Activated CD4-positive, alpha-beta T cell treated with anti-CD3 and anti-CD28 coated beads for 48 hours (primary cell): ENCODE measurements at regions not wholly inside any gene's neighbourhood (a gene's known extent, or its start where the extent isn't known, plus 50 kb on each side); places are given as distances from the start of the nearest gene placed in this dataset.

Source experiments
- DNase-seq: peaks from one replicate; pipeline ENCODE4 v3.0.0-alpha.2; 2020

DNA sequence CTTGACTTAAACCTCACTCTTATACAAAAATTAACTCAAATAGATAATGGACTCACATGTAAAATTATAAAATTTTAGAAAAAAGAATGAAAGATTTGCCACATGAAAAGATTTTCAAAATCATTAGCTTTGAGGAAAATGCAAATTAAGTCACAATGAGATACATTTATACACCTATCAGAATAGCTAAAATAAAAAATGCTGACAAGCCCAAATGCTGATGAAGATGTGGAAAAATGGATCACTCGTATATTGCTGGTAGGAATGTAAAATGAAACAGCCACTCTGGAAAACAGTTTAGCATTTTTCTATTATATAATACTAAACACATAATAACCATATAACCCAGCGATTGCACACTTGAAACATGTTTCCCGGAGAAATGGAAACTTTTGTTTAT, 316.2 kb downstream of the ANKRD50 start:
- no peak for DNase-seq

DNA sequence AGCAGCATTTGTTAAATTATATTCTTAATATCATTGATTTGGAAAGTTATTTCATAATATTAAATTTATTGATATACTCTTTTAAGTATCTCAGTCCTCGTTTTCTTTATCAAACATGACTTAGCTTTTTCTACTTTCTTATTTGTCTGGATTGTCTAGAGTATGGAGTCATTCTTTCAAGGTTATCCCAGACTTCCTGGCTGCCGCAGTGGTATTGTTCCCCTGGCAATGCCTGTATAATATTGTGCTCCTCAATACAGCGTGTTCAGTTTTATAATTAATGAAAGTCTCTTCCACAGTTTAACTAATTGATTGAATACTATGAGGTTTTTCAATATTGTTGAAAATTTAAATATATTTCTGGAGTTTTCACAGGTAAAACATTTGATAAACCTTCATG, 310.9 kb downstream of the ANKRD50 start:
- no peak for DNase-seq

DNA sequence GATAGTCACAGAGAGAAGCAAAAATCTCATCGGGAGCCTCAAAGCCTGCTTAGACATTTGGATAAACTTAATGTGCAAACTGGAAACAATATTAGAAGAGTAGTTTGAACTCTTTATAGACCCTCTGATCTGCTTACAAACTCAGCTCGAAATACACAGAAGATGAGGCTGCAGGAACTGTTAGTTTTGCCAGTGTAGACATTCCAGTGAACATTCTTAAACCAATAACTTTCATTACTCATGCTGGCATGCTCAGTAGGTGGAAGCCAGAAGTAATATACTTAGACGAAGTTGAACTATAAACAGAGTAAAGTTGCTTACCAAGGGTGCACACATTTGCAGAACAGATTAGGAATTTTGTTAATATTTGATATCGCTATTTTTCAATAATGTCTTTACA, 303.5 kb downstream of the ANKRD50 start:
- no peak for DNase-seq

DNA sequence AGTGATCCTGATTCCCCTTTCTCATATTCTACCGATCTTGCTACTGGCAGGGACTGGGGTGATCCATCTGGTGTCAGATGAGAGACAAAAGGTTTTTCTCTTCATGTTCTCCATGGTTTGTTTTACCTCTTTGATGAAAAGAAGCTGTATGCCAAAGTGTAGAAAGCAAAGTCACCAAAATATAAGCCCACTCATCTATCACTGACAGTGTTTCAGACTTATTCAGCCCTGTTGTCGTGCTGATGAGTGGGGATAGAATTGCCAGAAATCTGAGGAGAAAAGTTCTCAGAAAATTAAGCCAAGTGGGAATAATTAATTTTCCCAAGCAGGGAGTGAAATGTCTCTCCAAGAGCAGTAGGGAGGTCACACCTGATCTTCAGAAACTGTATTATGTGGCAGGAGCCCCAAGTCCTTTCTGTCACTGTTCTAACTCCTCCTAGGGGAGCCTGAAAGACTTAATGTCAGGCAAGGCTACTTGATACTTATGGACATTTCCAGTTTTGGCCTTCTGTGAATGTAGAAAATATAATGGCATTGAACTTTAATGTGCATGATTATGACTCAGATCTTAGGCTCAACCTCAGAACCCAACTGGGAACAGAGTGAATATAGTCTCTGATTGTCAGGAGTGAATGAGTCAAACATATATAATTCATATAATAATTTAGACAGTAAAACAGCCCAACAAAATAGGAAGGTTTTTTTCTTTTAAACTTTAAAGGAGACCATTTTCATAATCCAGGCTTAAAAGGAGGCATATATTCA, 298.1 kb downstream of the ANKRD50 start:
- no peak for DNase-seq

DNA sequence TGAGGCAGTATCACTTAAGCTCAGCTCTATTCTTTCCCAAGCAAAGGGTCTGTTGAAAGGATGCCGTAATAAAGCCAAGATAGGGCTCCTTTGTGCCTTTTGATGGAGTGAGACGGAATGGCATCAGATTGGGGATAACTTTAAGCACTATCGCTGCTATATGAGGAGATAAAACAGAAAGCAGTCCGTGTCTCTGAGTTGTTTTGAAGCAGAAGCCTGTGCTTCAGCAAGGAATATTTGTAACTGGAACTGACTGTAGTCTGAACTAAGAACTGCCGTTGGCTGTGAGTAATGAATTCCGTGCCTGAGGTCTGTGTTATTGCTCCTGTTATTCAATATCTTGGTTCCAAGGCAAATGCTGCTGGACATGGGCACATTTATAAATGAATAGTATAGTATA, 297.4 kb downstream of the ANKRD50 start:
- DNase-seq = no peak

DNA sequence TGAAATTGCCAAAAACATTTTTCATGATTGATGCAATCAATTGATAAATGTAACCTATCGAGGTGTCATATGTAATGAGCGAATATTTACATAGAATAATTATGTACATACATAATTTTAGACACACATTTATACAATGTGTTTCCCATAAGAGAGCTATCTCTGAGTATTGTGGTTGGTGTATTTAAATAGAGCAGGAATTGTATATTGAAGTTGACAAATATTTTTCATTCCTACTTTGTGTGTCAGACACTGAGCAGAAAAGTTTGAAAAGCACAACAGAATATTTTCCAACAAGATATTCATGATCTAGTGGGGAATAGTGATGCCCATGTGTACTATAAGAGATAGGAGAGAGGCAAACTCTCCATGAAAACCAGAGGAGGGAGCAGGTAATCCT, 295.2 kb downstream of the ANKRD50 start:
- no peak for DNase-seq

DNA sequence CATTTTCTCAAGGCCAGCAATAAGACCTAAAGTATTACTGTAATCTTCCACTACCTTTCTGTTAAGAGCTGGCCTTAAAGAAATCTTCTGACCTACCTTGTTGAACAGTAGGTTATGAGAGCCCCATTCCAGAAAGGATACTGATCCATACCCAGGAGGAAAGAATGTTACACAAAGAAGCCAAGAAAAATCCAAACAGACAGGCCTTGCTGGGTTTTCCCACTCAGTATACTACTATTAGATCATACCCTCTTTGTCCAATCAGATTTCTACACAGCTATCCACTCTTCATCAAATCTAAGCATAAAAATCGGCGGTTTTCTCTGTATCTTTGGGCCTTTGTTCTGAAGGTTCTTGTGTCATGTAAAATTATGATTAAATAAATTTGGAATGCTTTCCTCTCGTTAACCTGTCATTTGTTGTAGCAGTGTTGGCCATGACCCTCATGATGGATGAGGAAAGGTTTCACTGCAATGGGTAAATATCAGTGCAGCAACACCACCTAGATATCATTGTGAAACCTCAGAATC, 292.3 kb downstream of the ANKRD50 start:
- no peak for DNase-seq

DNA sequence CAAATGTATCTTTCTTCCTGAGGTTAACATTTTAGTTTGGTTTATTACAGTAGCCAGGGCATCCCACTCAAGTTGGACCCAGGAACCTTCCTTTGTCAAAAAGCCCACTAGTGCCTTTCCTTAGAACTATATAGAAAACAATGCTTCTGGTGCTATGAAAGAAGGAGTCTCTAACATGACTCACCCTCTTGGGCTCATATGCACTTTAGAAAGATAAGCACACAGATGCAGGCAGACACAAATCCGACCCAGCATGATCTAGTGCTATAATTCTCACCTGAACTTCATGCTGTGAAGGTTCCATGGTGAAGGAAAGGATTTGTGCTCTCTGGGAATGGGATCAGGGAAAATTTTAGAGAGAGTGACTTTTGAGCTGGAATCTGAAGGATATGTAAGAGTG, 289.4 kb downstream of the ANKRD50 start:
- no peak for DNase-seq

DNA sequence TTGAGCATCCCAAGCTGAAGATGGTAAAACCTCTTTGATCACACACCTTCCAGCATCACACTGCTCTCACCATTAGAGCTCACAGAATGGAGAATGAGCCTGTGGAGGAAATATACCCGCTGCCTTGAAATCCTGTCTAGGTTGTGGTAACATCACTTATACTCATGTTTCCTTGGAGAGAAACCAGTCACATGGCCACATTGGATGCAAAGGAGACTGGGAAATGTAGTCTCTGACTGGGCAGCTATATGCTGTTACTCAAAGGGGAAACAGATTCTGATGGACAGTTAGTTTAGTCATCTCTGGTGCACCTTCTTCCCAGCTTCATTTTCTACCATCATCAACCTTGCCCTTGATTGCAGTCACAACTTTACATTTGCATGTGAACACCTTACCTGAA, 286.3 kb downstream of the ANKRD50 start:
- no peak for DNase-seq

DNA sequence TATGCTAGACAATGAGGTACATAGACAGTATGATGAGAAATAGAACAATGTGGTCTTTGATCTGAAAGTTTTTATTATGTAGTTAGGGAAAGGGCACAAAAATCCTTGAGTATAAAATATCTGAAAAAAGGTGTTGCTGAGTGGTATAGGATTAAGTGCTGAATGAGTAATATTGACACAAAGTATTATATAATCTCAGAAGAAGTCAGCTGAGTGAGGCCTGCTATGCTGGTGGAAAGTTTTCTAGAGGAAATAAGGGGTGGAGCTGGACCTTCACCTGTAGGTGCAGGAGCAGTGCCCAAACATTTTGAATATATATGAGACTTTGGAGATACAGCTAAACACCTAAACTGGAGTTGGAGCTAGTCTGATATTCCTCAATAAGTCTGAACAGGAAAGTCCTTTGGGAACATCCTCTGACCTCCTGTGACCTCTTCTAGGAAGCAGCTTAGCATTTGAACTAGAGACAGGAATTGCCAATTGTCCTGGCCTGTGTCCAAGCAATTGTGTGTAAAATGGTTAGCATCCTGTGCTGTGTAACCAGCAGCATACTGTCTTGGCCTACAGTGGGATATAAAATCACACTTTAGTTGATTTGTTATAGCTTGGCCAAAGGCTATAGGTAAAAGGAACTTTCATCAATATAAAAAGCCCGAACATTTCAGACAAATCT, 285.3 kb downstream of the ANKRD50 start:
- DNase-seq = no peak

DNA sequence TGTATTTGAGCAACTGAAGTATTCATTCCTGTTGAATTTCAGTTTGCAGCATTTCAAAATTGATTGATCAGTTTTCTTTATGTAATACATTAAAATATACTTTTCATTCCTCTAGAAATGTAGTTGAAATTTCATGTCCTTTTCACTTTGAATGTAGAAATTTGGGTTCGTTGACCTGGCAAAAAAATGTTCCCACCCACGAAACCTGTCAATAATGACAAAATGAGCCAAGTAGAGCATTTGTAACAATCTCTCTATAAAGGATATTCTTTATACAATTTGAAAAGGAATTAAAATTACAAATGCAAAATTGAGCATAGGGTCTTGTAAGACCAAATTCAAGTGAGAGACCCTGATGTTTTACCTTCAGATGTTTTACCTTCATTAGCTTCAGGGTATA, 283.9 kb downstream of the ANKRD50 start:
- DNase-seq = no peak

DNA sequence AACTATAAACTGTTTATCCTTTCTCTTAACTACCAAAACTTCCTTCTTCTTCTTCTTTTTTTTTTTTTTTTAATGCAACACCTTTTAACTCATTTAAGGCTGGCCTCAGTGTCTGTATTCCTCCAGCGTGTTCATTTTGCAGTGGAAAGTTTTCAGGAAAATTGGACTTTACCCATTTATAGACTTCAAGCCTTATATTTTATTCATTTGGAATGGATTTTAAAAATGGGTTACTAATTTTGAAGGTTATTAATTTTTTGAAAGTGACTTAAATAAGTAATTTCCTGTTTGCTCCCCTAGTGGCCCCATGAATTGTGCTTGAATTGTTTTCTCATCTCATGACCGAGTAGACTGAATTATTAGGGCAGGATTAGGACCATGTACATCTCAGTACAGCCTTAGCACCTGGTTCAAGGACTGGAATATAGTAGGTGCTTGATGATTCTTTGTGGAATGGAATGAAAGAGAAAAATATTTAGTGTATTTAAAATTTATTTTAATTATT, 282.7 kb downstream of the ANKRD50 start:
- no peak for DNase-seq

DNA sequence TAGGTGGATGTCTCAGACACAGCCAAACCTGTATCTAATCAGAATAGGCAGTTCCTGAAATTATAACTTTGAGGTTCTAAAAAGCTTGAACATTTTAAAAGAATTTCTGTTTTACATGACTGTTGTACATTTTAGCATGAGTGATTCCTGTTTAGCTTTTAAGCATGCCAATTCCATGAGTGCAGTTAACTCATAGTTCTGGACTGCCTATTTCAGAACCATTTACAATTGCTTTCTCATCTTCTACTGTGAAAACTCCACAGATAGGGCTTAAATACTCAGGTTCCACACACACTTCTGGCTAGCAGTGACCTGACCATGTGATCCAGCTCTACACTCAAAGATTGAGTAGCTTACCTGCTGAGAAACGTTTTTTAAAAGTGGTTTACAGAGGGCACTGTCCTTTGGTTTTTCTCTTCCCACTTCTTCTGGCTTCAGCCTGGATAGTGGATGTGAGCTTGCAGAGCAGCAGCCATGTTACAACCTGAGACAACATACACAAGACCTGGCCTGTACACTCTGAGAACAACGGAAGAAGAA, 280.8 kb downstream of the ANKRD50 start:
- no peak for DNase-seq

DNA sequence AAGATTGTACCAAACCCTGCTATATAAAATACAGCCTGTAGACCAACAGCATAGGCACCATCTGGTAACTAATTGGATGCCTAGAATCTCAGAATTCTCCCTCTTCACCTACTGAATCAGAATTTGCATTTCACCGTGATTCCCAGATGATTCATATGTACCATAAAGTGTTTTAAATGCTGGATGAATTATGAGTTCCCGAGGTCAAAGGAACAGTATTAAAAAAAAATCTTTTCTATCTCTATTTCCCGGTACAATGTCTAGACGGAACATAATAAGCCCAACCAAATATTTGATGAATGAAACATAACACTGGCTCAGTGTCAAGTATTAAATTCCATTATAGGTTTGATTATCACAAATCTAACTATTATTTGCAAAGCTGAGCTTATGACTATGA, 280.0 kb downstream of the ANKRD50 start:
- DNase-seq = no peak

DNA sequence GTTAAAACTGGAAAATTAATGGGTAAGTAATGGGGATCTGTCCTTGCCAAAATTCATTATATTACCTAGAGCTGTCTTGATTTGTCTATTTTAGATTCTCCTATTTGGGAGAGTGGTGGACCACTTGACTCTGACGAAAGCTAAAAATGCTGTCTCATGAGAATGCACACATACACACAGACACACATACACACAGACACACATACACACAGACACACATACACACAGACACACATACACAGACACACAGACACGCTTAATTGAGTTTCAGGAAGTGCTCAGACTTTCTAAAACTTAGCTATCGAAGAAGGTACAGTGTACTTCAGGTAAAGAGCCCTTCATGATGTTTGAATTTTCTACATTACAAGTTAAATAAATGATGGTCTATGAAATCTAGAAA, 279.5 kb downstream of the ANKRD50 start:
- DNase-seq = no peak

DNA sequence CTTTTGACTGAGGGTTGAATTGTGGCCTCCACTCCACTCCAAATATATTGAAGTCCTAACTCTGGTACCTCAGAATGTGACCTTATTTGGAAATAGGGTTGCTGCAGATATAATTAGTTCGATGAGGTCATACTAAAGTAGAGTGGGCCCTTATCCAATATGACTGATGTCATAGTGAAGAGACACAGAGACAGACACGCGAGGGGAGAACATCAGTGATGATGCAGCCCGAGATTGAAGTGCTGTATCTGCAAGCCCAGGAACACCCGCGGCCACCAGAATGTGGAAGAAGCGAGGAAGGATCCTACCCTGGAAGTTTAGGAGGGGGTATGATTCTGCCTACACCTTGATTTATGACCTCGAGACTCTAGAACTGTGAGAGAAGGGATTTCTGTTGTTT, 279.0 kb downstream of the ANKRD50 start:
- DNase-seq = no peak

DNA sequence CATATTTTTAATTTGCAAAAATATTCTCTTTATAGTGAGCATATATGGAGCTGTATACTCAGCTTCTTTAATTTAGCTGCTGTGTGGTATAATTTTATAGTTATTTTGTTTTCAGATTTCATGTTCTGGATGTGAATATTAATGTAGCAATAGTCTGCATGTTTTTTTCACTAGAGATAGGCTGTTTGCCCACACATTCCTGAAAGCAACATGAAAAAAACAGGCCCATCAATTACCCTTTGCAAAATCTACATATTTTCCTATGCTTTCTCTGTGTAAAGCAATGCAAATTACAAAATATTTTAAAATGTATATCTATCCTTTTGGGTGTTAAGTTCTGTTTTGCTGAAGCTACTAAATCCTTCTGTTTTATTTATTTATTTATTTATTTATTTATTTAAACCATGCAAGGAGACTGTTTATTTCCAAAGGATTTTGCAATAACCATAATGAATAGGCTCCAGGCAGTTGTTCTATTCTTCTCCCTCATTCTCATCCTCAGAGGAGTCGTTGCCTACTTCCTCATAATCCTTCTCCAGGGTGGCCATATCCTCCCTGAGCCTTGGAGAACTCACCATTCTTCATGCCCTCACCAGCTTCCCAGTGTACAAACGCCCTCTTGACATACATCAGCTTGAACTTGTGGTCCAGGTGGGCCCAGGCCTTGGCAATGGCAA, 277.1 kb downstream of the ANKRD50 start:
- no peak for DNase-seq

DNA sequence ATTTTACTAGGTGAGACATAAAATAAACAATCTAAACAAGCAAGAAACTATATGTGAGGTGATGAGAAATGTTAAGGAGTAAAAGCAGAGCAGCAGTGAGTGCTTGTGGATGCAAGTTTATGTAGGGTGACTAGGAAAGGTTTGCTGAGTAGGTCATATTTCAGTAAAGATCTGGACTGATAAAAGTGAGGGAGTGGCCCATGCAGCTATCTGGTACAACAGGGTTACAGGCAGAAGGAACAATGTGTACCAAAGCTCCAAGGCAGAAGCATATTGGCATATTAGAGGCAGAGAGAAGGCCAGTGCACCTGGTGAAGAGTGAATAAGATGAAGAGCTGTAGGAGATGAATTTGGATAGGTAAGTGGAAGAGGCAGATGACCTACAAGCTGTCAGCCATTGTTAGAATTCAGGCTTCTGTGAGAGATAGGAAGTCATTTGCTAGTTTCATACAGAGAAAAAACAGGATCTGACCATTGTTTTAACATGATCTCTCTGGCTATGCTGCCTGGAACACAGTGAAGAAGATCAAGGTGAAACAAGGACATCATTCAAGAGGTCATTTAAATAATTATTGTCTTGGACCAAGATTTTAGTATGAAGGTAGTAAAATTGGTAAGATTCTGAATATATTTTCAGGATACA, 274.6 kb downstream of the ANKRD50 start:
- no peak for DNase-seq

DNA sequence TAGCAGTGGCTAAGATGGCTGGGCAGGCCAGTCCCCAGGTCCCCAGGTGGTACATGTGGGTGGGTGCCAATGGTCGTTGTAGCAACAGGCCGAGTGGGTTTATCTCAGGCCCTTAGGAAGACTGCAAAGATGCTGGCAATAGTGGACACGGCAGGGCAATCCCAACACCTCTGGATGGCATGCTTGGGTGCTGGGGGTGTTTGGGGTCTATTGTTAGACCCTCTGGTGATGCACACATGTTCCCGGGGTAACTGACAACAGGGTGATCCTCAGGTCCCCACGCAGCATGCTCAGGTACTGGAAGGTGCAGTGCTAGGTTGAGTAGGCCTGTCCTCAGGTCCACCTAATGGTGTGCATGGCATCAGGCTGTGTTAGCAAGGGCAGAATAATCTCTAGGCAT, 267.5 kb downstream of the ANKRD50 start:
- DNase-seq = no peak

DNA sequence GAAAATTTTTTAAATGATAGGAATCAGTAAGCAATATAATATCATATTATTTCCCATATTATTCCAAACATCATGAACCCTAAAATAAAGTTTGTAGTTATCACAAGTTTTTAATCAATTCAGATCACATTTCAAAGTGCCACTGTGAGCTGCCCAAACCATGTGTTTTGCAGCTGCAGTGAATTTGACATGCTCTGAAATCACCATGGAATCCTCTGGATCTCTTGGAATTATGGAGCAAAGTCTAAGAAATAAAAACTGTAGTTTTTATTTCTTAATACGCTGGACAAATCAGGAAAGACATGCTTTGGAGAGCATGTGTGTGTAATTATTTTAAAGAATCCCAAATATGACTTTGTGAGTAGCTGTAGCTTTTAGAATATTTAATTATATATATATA, 262.7 kb downstream of the ANKRD50 start:
- DNase-seq = no peak

DNA sequence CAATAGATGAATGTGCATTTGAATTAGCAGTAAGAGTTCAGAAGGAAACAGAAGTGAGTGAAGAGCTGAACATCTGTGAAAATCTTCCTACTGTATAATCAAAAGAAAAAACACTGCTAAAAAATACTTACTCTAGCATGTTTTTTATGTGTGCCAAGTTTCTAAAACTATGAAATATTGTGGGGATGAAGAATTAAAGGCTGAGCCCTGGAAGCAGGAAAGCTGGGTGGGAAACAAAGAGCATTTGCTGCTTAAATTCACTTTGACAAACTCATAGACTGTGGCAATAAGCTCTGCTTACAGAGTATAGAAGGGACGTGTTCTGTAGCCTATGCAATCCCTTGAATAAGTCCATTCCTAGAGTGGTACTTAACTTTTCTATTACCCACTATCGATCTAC, 261.7 kb downstream of the ANKRD50 start:
- no peak for DNase-seq

DNA sequence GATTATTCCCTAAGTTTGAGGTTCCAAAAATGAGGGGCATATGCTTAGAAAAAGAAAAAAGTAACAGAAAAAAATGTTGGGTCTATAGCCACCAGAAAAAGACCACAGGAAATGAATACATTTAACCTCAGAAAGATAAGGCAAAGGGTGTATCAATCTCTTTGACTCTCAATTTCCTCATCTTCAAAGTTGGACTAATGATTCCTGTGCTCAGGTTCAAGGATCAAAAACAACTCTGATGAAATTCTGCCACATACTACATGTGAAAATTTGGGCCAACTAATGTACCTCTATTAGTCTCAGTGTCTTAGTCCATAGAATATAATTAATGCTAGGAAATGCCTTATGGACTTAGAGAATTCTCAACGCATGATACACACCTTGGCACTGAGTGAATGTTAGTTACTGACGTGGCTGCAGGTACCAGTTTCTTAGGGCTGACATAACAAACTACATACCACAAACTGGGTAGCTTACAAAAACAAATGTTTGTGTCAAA, 257.7 kb downstream of the ANKRD50 start:
- DNase-seq = no peak

DNA sequence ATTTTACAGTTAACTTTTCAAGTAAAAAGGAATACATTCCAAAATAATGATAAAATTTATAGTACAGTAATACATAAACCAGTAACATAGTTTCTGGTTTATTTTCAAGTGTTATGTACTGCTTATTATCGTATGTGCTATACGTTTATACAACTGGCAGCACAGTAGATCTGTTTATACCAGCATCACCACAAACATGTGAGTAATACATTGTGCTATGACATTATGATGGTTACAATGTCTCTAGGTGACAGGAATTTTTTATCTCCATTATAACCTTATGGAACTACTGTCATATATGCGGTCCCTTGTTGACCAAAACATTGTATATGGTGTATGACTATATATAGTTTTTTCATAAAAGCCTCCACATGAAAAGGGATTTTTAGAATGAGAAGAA, 256.9 kb downstream of the ANKRD50 start:
- no peak for DNase-seq
